ENCODE measurements at regions not wholly inside any gene's neighbourhood (a gene's known extent, or its start where the extent isn't known, plus 50 kb on each side); places are given as distances from the start of the nearest gene placed in this dataset.

GRCh38 chr9:79945016-79945415 lies 373.3 kb downstream of the TLE4 start:
- intact Hi-C loops (cut with DNase I), result no loop called here
- TF ChIP-seq EP300 (IDR thresholded peaks at IDR 0.05) (no peak), POLR2AphosphoS5 (IDR thresholded peaks at IDR 0.05) (no peak), CTCF (IDR thresholded peaks at IDR 0.05) (no peak), POLR2A (IDR thresholded peaks at IDR 0.05) (no peak)
- Histone ChIP-seq H3K27ac (no peak overlapping the region), H3K4me1 (peaks cover 0 to 23% (median 13%) of the 10 kb centered on the region in 4 donors), H3K36me3 (no peaks in the 10 kb centered on the region), H3K9me3 (no peaks in the 10 kb centered on the region), H3K4me3 (no peak overlapping the region), H3K27me3 (no peaks in the 10 kb centered on the region)
- DNase-seq, result no peak
- 69 to 75% methylated on average over 1 of the region's 1 CpG for WGBS, 2 donors

GRCh38 chr9:79940919-79941318 lies 369.2 kb downstream of the TLE4 start:
- TF ChIP-seq CTCF (IDR thresholded peaks at IDR 0.05) (no peak), EP300 (IDR thresholded peaks at IDR 0.05) (no peak), POLR2AphosphoS5 (IDR thresholded peaks at IDR 0.05) (no peak), POLR2A (IDR thresholded peaks at IDR 0.05) (no peak)
- Histone ChIP-seq H3K36me3 (no peaks in the 10 kb centered on the region), H3K27me3 (no peaks in the 10 kb centered on the region), H3K4me1 (peaks cover 0 to 23% (median 11%) of the 10 kb centered on the region in 4 donors), H3K4me3 (no peak overlapping the region), H3K9me3 (no peaks in the 10 kb centered on the region), H3K27ac (no peak overlapping the region)
- 75 to 90% methylated on average over 6 of the region's 6 CpGs for WGBS, 2 donors
- intact Hi-C loops (cut with DNase I), result no loop called here
- no peak for DNase-seq

GRCh38 chr9:79939819-79940218 lies 368.1 kb downstream of the TLE4 start:
- Histone ChIP-seq H3K36me3 (no peaks in the 10 kb centered on the region), H3K27ac (no peak overlapping the region), H3K4me1 (peaks cover 0 to 23% (median 11%) of the 10 kb centered on the region in 4 donors), H3K4me3 (no peak overlapping the region), H3K27me3 (no peaks in the 10 kb centered on the region), H3K9me3 (no peaks in the 10 kb centered on the region)
- DNase-seq, result no peak
- intact Hi-C loops (cut with DNase I), result no loop called here
- TF ChIP-seq POLR2A (IDR thresholded peaks at IDR 0.05) (no peak), POLR2AphosphoS5 (IDR thresholded peaks at IDR 0.05) (no peak), CTCF (IDR thresholded peaks at IDR 0.05) (no peak), EP300 (IDR thresholded peaks at IDR 0.05) (no peak)
- 32 to 45% methylated on average over 5 of the region's 5 CpGs for WGBS, 2 donors

GRCh38 chr9:79936336-79936735 lies 364.6 kb downstream of the TLE4 start:
- H3K36me3 ChIP-seq, result no peaks in the 10 kb centered on the region
- no peaks in the 10 kb centered on the region for H3K9me3 ChIP-seq
- H3K27ac ChIP-seq, result no peak overlapping the region
- TF ChIP-seq POLR2A (IDR thresholded peaks at IDR 0.05), result no peak
- no peak for DNase-seq
- intact Hi-C loops (cut with DNase I), result no loop called here
- WGBS, 2 donors, result 86 to 93% methylated on average over 4 of the region's 4 CpGs
- no peaks in the 10 kb centered on the region for H3K27me3 ChIP-seq
- H3K4me1 ChIP-seq, result peaks cover 0 to 10% (median 3%) of the 10 kb centered on the region in 4 donors
- no peak overlapping the region for H3K4me3 ChIP-seq

- DNase-seq, result no peak
- no peaks in the 10 kb centered on the region for H3K36me3 ChIP-seq
- no peaks in the 10 kb centered on the region for H3K9me3 ChIP-seq
- H3K27ac ChIP-seq, result no peak overlapping the region
- no peak overlapping the region for H3K4me3 ChIP-seq
- WGBS, 2 donors, result 88 to 91% methylated on average over 4 of the region's 4 CpGs
- intact Hi-C loops (cut with DNase I), result no loop called here
- H3K27me3 ChIP-seq, result no peaks in the 10 kb centered on the region
- no peaks in the 10 kb centered on the region for H3K4me1 ChIP-seq
- no peak for TF ChIP-seq CTCF (IDR thresholded peaks at IDR 0.05)
Measured at GRCh38 chr9:79929285-79929684, 357.5 kb downstream of the TLE4 start.

All from sigmoid colon (tissue), 6 donors.